Progenitor cell of endocrine pancreas (in vitro differentiated cells): ENCODE measurements at regions not wholly inside any gene's neighbourhood (a gene's known extent, or its start where the extent isn't known, plus 50 kb on each side); places are given as distances from the start of the nearest gene placed in this dataset.

ENCODE experiments used
- DNase-seq: peaks from one replicate; pipeline ENCODE4 v3.0.0; 2021; ENCODE audit warnings: low spot score; ENCODE audit not compliant: unreplicated experiment
- H3K27ac Mint-ChIP-seq: 2 replicates; pipeline ENCODE4 v1.8.0; 2021; ENCODE audit warnings: mild to moderate bottlenecking, moderate library complexity, mixed read lengths
- H3K27me3 Mint-ChIP-seq: 2 replicates; pipeline ENCODE4 v1.8.0; 2021; ENCODE audit warnings: mixed read lengths
- H3K36me3 Mint-ChIP-seq: 2 replicates; pipeline ENCODE4 v1.8.0; 2022; ENCODE audit warnings: mixed read lengths; ENCODE audit not compliant: insufficient read depth
- H3K4me1 Mint-ChIP-seq: 2 replicates; pipeline ENCODE4 v1.8.0; 2021; ENCODE audit warnings: low read depth, mixed read lengths
- H3K4me3 Mint-ChIP-seq: 2 replicates; pipeline ENCODE4 v1.8.0; 2021; ENCODE audit warnings: low read depth, mild to moderate bottlenecking, moderate library complexity, mixed read lengths
- H3K9me3 Mint-ChIP-seq: 2 replicates; pipeline ENCODE4 v1.8.0; 2021; ENCODE audit warnings: low read depth, mixed read lengths
- TF ChIP-seq, protein P1 (sequence below): fragments of 200-600 bp; sonication (generic); IDR thresholded peaks from one replicate; pipeline ENCODE4 v1.5.0; 2021; ENCODE audit warnings: antibody characterized with exemption, mild to moderate bottlenecking; ENCODE audit not compliant: unreplicated experiment

DNA sequence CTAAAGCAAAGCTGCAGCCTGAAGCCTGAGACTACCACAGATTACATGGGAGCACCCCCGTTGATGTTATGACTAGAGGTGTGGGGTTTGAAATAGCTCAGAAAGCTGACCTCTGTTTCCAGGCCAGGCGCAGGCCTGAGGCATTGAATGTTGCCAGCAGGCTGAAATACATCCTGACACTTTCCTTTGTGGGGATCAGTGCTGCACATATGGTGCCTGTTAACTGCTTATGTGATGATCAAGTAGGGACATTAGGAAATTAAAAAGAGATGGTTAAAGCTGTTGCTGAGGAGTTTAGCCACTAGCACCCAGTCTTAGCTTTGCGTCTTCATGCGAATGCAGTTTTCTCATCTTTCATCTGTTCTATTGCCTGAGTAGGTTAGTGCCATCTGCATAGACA lies 83.2 kb downstream of the CCNA1 start:
- H3K27ac Mint-ChIP-seq: no peak overlapping the region
- peaks cover 8% of the 10 kb centered on the region for H3K27me3 Mint-ChIP-seq
- H3K4me3 Mint-ChIP-seq: no peak overlapping the region
- H3K36me3 Mint-ChIP-seq: no peaks in the 10 kb centered on the region
- H3K4me1 Mint-ChIP-seq: peaks cover 9% of the 10 kb centered on the region
- DNase-seq: no peak
- H3K9me3 Mint-ChIP-seq: no peaks in the 10 kb centered on the region
- TF ChIP-seq, protein P1, sequence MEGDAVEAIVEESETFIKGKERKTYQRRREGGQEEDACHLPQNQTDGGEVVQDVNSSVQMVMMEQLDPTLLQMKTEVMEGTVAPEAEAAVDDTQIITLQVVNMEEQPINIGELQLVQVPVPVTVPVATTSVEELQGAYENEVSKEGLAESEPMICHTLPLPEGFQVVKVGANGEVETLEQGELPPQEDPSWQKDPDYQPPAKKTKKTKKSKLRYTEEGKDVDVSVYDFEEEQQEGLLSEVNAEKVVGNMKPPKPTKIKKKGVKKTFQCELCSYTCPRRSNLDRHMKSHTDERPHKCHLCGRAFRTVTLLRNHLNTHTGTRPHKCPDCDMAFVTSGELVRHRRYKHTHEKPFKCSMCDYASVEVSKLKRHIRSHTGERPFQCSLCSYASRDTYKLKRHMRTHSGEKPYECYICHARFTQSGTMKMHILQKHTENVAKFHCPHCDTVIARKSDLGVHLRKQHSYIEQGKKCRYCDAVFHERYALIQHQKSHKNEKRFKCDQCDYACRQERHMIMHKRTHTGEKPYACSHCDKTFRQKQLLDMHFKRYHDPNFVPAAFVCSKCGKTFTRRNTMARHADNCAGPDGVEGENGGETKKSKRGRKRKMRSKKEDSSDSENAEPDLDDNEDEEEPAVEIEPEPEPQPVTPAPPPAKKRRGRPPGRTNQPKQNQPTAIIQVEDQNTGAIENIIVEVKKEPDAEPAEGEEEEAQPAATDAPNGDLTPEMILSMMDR: no peak

DNA sequence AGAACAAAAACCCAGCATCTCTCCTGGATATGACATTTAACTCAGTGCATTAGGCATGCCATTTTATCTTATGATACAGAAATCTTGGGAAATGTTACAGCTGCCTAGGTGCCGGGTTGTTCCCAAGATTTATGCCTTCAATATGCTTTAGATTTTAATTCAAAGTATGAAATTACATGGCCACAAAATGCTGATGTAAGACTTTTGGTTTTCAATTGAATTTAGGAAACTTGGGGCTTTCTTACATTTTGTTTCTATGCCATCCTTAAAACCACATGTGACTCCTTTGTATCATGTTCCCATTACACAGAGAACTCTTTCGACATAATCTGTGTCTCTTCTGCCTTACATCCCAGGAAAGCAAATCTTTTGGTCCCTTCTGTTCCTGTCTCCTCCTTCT lies 83.9 kb downstream of the CCNA1 start:
- H3K4me3 Mint-ChIP-seq: no peak overlapping the region
- DNase-seq: no peak
- H3K4me1 Mint-ChIP-seq: peaks cover 6% of the 10 kb centered on the region
- no peak overlapping the region for H3K27ac Mint-ChIP-seq
- TF ChIP-seq, protein P1: no peak
- H3K36me3 Mint-ChIP-seq: no peaks in the 10 kb centered on the region
- H3K27me3 Mint-ChIP-seq: peaks cover 8% of the 10 kb centered on the region
- H3K9me3 Mint-ChIP-seq: no peaks in the 10 kb centered on the region

DNA sequence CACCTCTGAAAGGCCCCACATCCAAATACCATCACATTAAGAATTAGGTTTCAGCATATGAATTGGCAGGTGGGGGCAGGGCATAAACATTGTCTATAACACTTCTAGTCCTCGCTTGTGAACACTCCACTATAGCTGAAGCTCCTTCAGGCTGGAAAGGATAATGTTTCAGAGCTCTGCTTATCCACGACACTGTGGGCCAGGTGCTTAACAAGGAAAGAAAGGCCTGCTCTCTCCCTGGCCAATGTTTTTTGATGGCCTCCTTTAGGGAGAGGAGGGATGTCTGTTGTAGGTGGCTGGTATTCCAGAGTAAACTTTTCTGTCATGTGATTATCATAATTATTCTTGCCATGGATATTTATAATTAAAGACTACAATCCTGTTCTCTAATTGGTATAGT lies 86.4 kb downstream of the CCNA1 start:
- Mint-ChIP-seq H3K27ac (no peak overlapping the region), H3K27me3 (peaks cover 8% of the 10 kb centered on the region), H3K4me1 (no peaks in the 10 kb centered on the region), H3K9me3 (peaks cover 3% of the 10 kb centered on the region), H3K36me3 (no peaks in the 10 kb centered on the region), H3K4me3 (no peak overlapping the region)
- TF ChIP-seq, protein P1: no peak
- DNase-seq: no peak

DNA sequence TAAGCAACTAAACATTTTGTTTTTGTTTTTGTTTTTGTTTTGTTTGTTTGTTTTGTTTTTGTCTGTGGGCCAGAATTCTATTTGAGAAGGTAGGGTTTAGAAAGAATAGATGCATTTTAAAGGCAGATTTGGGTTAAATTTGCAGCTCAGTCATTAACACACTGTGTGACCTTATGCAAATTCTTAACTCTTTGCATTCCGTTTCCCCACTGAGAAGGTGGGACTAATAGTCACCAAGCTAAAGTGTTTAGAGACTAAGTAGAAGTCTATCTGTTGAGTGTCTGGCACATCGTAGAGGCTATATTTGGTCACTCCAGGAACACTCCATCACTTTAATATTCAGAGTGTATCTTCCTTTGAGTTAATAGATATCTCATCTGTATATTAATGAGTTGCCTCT lies 87.1 kb downstream of the CCNA1 start:
- DNase-seq: no peak
- Mint-ChIP-seq H3K27me3 (peaks cover 6% of the 10 kb centered on the region), H3K4me1 (no peaks in the 10 kb centered on the region), H3K27ac (no peak overlapping the region), H3K4me3 (no peak overlapping the region), H3K36me3 (no peaks in the 10 kb centered on the region), H3K9me3 (peaks cover 3% of the 10 kb centered on the region)
- TF ChIP-seq, protein P1: no peak

DNA sequence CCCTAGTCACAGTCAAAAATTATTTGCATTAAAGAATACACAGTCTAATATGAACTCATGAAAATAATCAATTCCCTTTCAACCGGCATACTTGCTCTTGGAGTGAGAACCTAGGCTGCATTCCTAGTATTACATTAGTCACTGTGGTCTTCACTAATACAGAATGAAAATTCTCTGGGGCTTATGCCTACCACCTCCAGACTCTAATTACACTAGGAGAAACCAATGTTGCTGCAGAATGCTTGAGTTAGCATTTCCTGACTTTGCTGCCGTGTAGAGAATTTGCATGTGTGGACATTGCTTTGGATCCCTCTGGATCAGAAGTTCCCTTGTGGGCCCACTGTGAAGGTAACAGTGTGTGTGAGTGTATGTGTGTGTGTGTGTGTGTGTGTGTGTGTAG lies 87.8 kb downstream of the CCNA1 start:
- Mint-ChIP-seq H3K27me3 (peaks cover 4% of the 10 kb centered on the region), H3K27ac (no peak overlapping the region), H3K4me3 (no peak overlapping the region), H3K9me3 (peaks cover 3% of the 10 kb centered on the region), H3K36me3 (no peaks in the 10 kb centered on the region), H3K4me1 (no peaks in the 10 kb centered on the region)
- TF ChIP-seq, protein P1: no peak
- no peak for DNase-seq
